ENCODE measurements at regions not wholly inside any gene's neighbourhood (a gene's known extent, or its start where the extent isn't known, plus 50 kb on each side); places are given as distances from the start of the nearest gene placed in this dataset.

- no peaks in the 10 kb centered on the region for H3K36me3 ChIP-seq (ENCODE audit: insufficient read depth, low read length)
- ATAC-seq (ENCODE audit: poor library complexity) (no peak), DNase-seq (no peak)
- H3K27ac ChIP-seq (ENCODE audit: low read depth in 1 of 2, low read length in 2 of 2) = no peak overlapping the region
- ChIA-PET CTCF (no interaction called here), POLR2A (no interaction called here)
- Mint-ChIP-seq H3K36me3 (ENCODE audit: low read depth) (peaks cover 37% of the 10 kb centered on the region), H3K4me1 (ENCODE audit: low read depth) (no peaks in the 10 kb centered on the region), H3K9me3 (peaks cover 6% of the 10 kb centered on the region), H3K27ac (no peak overlapping the region), H3K4me3 (no peak overlapping the region), H3K27me3 (no peaks in the 10 kb centered on the region)
- no peak overlapping the region for H3K4me3 ChIP-seq (ENCODE audit: low read length)
- H3K27me3 ChIP-seq (ENCODE audit: control insufficient read depth in 1 of 2, insufficient read depth in 2 of 2, low read length in 2 of 2) = no peaks in the 10 kb centered on the region
- H3K9me3 ChIP-seq (ENCODE audit: control insufficient read depth in 1 of 2, insufficient read depth in 1 of 2, low read length in 2 of 2) = peaks cover 5 to 16% of the 10 kb centered on the region in 2 experiments
- TF ChIP-seq CTCF (IDR thresholded peaks at IDR 0.05) = no peak
- intact Hi-C loops (cut with DNase I, micrococcal nuclease) = no loop called here
- no peaks in the 10 kb centered on the region for H3K4me1 ChIP-seq (ENCODE audit: insufficient read depth, low read length)
Measured at GRCh38 chr1:222916100-222916499, 101.3 kb downstream of the DISP1 start.

DNA sequence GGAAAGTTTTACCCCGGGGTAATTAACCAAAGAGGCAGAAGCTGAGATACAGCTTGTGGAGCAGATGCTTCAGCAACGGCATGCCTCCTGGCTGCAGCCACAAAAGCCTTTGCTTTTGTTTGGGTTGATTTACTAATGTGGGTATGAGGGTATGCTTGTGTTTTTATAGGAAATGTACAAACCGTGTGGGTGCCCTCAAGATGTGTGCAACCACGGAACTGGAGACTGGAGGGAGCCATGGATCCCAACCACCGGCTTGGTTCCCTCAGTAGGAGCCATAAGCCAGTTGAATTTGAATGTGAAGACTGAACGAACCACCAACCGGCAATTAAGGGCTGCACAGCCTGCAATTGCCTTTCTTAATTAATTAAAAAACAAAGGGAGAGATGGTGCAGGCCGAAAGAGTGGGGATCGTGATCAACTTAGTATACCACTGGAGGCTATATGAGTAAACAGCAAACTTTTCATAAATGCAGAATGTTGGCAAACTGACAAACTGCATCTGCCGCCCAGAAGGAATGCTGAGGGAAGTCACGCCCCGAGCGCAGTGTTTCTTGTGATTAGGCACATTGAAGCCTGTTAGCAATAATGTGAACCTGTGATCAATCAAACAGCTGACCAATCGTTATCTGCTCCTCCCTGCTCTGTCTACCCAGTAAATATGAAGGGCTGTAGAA is 104.1 kb downstream of the DISP1 start:
- no peak for ATAC-seq (ENCODE audit: poor library complexity)
- Mint-ChIP-seq H3K4me3 (no peak overlapping the region), H3K27me3 (no peaks in the 10 kb centered on the region), H3K36me3 (ENCODE audit: low read depth) (peaks cover 36% of the 10 kb centered on the region), H3K4me1 (ENCODE audit: low read depth) (no peaks in the 10 kb centered on the region), H3K27ac (no peak overlapping the region), H3K9me3 (peaks cover 6% of the 10 kb centered on the region)
- Histone ChIP-seq H3K9me3 (ENCODE audit: control insufficient read depth in 1 of 2, insufficient read depth in 1 of 2, low read length in 2 of 2) (peaks cover 5 to 16% of the 10 kb centered on the region in 2 experiments), H3K4me1 (ENCODE audit: insufficient read depth, low read length) (no peaks in the 10 kb centered on the region), H3K27ac (ENCODE audit: low read depth in 1 of 2, low read length in 2 of 2) (no peak overlapping the region), H3K4me3 (ENCODE audit: low read length) (no peak overlapping the region), H3K27me3 (ENCODE audit: control insufficient read depth in 1 of 2, insufficient read depth in 2 of 2, low read length in 2 of 2) (no peaks in the 10 kb centered on the region), H3K36me3 (ENCODE audit: insufficient read depth, low read length) (no peaks in the 10 kb centered on the region)
- POLR2A ChIA-PET = no interaction called here
- TF ChIP-seq CTCF (IDR thresholded peaks at IDR 0.05) = no peak
- no peak for DNase-seq
- CTCF ChIA-PET = no interaction called here
- intact Hi-C loops (cut with DNase I, micrococcal nuclease) = no loop called here

- Mint-ChIP-seq H3K4me3 (no peak overlapping the region), H3K27me3 (no peaks in the 10 kb centered on the region), H3K27ac (no peak overlapping the region), H3K4me1 (ENCODE audit: low read depth) (no peaks in the 10 kb centered on the region), H3K9me3 (peaks cover 4% of the 10 kb centered on the region), H3K36me3 (ENCODE audit: low read depth) (peaks cover 32% of the 10 kb centered on the region)
- ATAC-seq (ENCODE audit: poor library complexity) = no peak
- H3K4me1 ChIP-seq (ENCODE audit: insufficient read depth, low read length) = no peaks in the 10 kb centered on the region
- no peak overlapping the region for H3K27ac ChIP-seq (ENCODE audit: low read depth in 1 of 2, low read length in 2 of 2)
- ChIA-PET POLR2A (no interaction called here), CTCF (no interaction called here)
- intact Hi-C loops (cut with DNase I, micrococcal nuclease) = no loop called here
- H3K36me3 ChIP-seq (ENCODE audit: insufficient read depth, low read length) = no peaks in the 10 kb centered on the region
- peaks cover 5 to 16% of the 10 kb centered on the region in 2 experiments for H3K9me3 ChIP-seq (ENCODE audit: control insufficient read depth in 1 of 2, insufficient read depth in 1 of 2, low read length in 2 of 2)
- no peak for TF ChIP-seq CTCF (IDR thresholded peaks at IDR 0.05)
- DNase-seq = no peak
- no peak overlapping the region for H3K4me3 ChIP-seq (ENCODE audit: low read length)
- no peaks in the 10 kb centered on the region for H3K27me3 ChIP-seq (ENCODE audit: control insufficient read depth in 1 of 2, insufficient read depth in 2 of 2, low read length in 2 of 2)
Measured at GRCh38 chr1:222919478-222919865, 104.6 kb downstream of the DISP1 start.
